ES-I3 (cell line): ENCODE measurements at regions not wholly inside any gene's neighbourhood (a gene's known extent, or its start where the extent isn't known, plus 50 kb on each side); places are given as distances from the start of the nearest gene placed in this dataset.
"Not testable (repeated sequence)": the region's sequence is repeated elsewhere in the genome, so short reads cannot be mapped to it uniquely, and the experiment has no call there.

Experiments
- H3K36me3 ChIP-seq: 2 replicates; pipeline ENCODE4 v1.6.1; 2013; ENCODE audit warnings: mild to moderate bottlenecking, low read length, control low read depth, moderate library complexity; ENCODE audit not compliant: insufficient read depth
- H3K4me1 ChIP-seq: 2 replicates; pipeline ENCODE4 v1.6.1; 2013; ENCODE audit warnings: mild to moderate bottlenecking, control low read depth, low read length; ENCODE audit not compliant: insufficient read depth
- H3K9ac ChIP-seq: 2 replicates; pipeline ENCODE4 v1.6.1; 2013; ENCODE audit warnings: low read depth, mild to moderate bottlenecking, low read length, moderate library complexity
- H3K9me3 ChIP-seq: 2 replicates; pipeline ENCODE4 v1.6.1; 2013; ENCODE audit warnings: mild to moderate bottlenecking, low read length, moderate library complexity; ENCODE audit not compliant: control insufficient read depth, insufficient read depth

DNA sequence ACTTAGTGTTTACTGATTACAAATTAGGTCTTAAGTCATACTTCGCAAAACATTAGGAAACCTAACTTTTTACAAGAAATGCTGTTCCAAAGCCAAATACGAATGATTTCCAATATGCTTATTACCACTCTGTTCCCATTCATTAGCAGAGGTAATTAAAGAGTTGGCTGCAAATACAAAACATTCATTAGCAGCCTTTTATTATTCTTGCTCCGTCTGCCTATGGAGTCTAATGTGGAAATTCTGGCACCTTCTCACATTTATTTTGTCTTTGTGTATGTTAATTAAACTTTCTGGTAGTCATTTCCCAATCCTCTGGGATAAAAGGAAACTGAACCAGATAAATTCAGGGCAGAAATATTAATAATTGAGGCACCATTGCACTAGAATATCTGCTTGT, 689.0 kb downstream of the PLOD2 start:
- H3K9me3 ChIP-seq = no peaks in the 10 kb centered on the region; the same call in 1 of the 2 replicates
- H3K4me1 ChIP-seq = no peaks in the 10 kb centered on the region
- no peaks in the 10 kb centered on the region for H3K36me3 ChIP-seq
- no peak overlapping the region for H3K9ac ChIP-seq

GRCh38 chr3:145482735-145483134, 678.2 kb downstream of the PLOD2 start:
- not testable (repeated sequence) for H3K9ac ChIP-seq, H3K9me3 ChIP-seq, H3K4me1 ChIP-seq

GRCh38 chr3:145483992-145484391, 677.0 kb downstream of the PLOD2 start:
- Histone ChIP-seq H3K9me3 (no peaks in the 10 kb centered on the region), H3K9ac (no peak overlapping the region), H3K4me1 (no peaks in the 10 kb centered on the region), H3K36me3 (no peaks in the 10 kb centered on the region)

More at GRCh38 chr3:145482735-145483134, 678.2 kb downstream of the PLOD2 start:
- not testable (repeated sequence) for H3K36me3 ChIP-seq

DNA sequence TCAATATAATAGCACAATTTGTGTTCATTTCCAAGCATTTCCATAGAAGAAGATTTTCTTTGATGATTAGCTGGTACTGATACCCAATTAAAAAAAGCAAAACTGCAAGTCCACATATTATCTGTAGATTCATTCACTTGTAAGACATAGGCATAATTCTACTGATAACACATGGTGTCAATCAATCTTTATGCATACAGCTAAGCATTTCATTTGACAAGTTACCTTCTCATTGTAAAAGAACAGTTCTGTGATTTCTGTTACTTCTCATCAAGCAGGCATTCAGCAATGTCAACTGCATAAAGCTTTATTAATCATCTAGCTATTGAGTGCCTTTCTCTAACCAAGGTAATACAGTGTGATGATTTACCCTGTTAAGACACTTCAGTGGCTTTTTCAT, 672.0 kb downstream of the PLOD2 start:
- Histone ChIP-seq H3K36me3 (no peaks in the 10 kb centered on the region), H3K9me3 (no peaks in the 10 kb centered on the region), H3K4me1 (no peaks in the 10 kb centered on the region), H3K9ac (no peak overlapping the region)

DNA sequence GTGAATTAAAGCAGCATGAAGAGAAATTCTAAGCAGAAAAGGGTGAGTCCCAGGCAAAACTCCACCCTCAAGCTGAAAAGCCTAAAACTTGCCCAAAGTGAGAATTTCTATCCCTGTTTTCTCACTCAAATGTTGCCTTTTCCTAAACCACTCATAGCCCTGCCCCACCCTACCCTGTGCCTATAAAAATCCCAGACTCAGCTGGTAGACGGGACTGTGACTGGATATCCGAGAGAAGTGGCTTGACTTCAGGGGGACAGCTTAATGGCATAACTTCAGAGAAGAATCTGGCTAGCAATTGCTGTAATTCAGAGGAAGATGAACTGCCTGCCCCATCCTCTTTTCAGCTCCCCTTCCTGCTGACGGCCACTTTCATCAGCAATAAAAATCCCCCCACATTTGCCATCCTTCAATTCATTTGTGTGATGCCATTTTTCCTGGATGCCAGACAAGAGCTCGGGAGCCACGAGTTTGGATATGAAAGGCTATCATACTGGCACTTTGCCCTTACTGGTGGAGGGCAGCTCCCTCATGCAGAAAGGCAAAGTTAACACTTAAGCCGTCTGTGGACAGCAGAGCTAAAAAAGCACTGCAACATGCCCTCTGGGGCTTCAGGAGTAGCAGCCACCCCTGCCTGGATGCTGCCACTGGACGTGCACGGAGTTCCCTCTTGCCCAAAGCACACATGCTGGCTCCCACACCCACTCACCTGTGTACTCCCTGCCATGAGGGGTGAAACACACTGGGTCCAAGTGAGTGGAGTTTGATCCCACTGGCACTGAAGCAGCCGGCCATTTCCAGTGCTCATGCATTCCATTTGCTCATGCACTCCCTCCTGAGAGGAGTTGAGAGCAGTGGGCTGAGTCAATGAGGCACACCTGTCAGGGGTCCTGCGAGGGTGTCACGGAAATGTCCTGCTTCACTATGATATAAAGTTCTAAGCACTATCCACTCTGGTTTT, 670.6 kb downstream of the PLOD2 start:
- Histone ChIP-seq H3K36me3 (no peaks in the 10 kb centered on the region), H3K4me1 (no peaks in the 10 kb centered on the region), H3K9me3 (no peaks in the 10 kb centered on the region), H3K9ac (no peak overlapping the region)

DNA sequence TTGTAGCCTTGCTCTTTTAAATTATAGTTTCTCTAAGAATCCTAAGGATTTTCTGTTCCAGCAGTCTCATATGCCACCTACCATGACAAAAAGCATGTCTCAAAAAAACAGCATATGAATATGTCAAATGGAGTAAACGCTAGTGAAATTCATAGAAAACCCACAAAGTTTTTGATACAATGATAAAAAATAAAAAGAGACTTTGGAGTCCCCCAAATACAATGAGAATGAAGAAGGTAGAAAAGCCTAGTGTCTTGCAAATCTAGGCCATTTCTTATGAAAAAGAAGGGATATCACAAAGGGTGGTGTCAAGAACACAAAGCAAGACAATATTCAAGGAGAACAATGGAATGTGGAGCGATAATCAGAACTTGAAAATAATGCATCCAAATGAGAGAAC, 668.5 kb downstream of the PLOD2 start:
- Histone ChIP-seq H3K9ac (no peak overlapping the region), H3K36me3 (no peaks in the 10 kb centered on the region), H3K4me1 (no peaks in the 10 kb centered on the region), H3K9me3 (no peaks in the 10 kb centered on the region)

DNA sequence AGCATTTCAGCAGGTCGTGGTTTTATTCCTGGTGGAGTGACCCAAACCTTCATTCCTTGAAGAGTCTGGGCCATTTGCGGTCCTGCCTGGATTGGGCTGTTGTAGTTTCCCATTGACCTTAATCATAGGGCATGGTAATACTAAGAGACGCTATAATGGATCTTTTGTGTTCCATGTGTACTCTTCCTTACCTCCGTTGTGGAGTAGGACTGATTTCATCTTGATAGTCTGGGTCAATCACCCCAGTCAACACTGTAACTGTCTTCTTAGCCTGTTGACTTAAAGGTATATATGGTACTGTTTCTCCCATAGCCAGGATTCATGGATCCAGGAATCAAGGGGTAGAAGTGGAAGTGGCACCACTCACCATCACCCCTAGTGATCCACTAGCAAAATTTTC, 643.6 kb downstream of the PLOD2 start:
- not testable (repeated sequence) for H3K9ac ChIP-seq, H3K36me3 ChIP-seq, H3K9me3 ChIP-seq
- H3K4me1 ChIP-seq = peaks cover 14% of the 10 kb centered on the region

DNA sequence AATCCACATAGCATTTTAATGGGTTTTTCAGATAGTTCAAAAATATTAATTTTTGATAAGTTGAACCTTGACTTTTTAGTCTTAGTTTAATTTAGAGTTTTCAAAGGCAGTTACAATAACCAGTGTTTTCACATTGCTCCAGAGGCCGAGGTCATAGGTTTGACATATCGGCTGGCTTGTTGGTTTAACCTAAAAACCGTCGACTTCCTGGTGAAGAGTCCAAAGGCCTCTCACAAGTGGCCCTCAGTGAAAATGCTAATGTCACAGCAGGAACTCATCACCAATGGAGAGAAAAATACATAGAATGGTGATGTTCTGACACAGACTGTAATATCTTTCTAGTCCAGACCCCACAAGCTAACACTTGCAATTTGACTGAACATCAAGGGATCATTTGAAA, 642.3 kb downstream of the PLOD2 start:
- Histone ChIP-seq H3K36me3 (no peaks in the 10 kb centered on the region), H3K4me1 (peaks cover 14% of the 10 kb centered on the region), H3K9ac (no peak overlapping the region), H3K9me3 (no peaks in the 10 kb centered on the region)

DNA sequence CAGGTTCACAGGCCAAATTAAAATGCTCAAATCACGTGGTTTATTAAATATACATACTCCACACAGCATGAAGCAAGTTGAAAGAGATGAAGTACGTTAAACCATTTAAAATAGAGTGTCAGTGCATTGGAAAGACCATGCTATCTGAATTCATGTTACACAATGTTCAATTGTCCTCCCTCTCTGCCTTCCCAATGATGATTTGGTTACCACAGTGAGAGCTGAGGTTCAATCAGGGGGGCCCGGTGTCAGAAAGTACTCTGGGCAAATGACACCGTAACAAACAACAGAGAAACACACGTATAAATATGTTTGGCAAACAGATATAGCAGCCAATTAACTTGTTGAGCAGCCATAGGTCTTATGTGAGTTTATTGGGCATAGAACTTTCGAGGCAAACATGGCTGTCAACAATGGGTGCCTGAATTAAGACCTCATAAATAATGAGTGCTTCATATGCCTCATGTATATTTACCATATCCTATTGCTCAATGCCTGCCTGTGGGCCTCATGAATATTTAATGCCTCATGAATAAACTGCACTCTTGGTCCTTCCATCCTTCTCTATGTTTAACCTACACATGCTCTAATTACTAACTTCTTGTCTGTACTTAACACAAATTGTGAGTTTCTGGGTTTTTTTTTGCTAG, 641.5 kb downstream of the PLOD2 start:
- no peak overlapping the region for H3K9ac ChIP-seq
- H3K9me3 ChIP-seq = no peaks in the 10 kb centered on the region
- H3K36me3 ChIP-seq = no peaks in the 10 kb centered on the region
- H3K4me1 ChIP-seq = peaks cover 14% of the 10 kb centered on the region

- Histone ChIP-seq H3K36me3 (no peaks in the 10 kb centered on the region), H3K9ac (no peak overlapping the region), H3K9me3 (no peaks in the 10 kb centered on the region), H3K4me1 (peaks cover 14% of the 10 kb centered on the region)
These were observed 638.8 kb downstream of the PLOD2 start for GRCh38 chr3:145522179-145522578.

GRCh38 chr3:145522893-145523651, 637.9 kb downstream of the PLOD2 start:
- H3K36me3 ChIP-seq = no peaks in the 10 kb centered on the region
- no peak overlapping the region for H3K9ac ChIP-seq
- no peaks in the 10 kb centered on the region for H3K9me3 ChIP-seq
- H3K4me1 ChIP-seq = peaks cover 14% of the 10 kb centered on the region

GRCh38 chr3:145531548-145531947, 629.4 kb downstream of the PLOD2 start:
- Histone ChIP-seq H3K4me1 (no peaks in the 10 kb centered on the region), H3K9ac (no peak overlapping the region), H3K9me3 (no peaks in the 10 kb centered on the region), H3K36me3 (no peaks in the 10 kb centered on the region)

DNA sequence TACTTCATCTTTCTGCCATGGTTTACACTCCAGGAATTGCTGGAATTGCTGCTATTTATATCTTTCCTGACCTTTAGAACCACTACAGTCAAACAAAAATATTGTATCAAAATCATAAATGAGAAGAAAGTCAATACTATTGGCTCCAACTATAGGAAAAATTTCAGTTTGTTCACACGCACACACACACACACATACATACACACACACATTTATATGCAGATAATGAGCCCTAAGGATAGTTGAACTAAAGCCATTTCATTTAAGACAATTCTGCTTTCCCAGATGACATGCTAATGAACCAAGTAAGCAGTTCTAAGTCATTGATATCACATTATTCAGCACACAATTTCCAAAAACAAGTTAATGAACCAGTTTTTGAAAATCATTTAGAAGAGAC, 627.3 kb downstream of the PLOD2 start:
- Histone ChIP-seq H3K4me1 (no peaks in the 10 kb centered on the region), H3K9me3 (no peaks in the 10 kb centered on the region), H3K9ac (no peak overlapping the region), H3K36me3 (no peaks in the 10 kb centered on the region)

- H3K36me3 ChIP-seq = no peaks in the 10 kb centered on the region
- H3K9ac ChIP-seq = no peak overlapping the region
- H3K9me3 ChIP-seq = no peaks in the 10 kb centered on the region
- no peaks in the 10 kb centered on the region for H3K4me1 ChIP-seq
These were observed 624.5 kb downstream of the PLOD2 start for GRCh38 chr3:145536461-145536860.
